ENCODE measurements at regions not wholly inside any gene's neighbourhood (a gene's known extent, or its start where the extent isn't known, plus 50 kb on each side); places are given as distances from the start of the nearest gene placed in this dataset.

GRCh38 chrY:19405598-19405997 is 338.9 kb downstream of the KDM5D start:
- H3K4me3 ChIP-seq (ENCODE audit: low read depth, low read length): no peak overlapping the region
- DNase-seq (ENCODE audit: low read depth): no peak

DNA sequence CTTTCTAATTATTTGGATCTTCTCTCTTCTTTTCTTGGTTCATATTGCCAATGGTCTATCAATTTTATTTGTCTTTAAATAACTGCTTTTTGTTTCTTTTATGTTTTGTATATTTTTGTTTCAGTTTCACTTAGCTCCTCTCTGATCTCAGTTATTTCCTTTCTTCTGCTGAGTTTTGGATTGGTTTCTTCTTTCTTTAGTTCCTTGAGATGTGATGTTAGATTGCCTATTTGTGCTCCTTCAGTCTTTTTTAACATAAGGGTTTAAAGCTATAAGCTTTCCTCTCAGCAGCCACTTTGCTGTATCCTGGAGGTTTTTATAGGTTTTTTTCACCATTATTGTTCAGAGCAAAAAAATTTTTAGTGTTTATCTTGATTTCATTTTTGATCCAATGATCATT is 351.6 kb downstream of the KDM5D start:
- no peak for DNase-seq (ENCODE audit: low read depth)
- no peak overlapping the region for H3K4me3 ChIP-seq (ENCODE audit: low read depth, low read length)

DNA sequence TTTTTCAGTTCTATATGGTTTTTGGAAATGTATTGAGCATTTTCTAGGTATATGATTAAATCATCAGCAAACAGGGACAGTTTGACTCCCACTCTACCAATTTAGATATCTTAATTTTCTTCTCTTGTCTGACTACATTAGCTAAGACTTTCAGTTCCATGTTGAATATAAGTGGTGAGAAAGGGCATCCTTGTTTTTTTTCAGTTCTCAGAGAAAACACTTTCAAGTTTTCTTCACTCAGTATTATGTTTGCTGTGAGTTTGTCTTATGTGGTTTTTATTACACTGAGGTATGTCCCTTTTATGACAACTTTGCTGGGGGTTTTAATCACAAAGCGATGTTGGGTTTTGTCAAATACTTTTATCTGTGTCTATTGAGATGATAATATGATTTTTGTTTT is 352.6 kb downstream of the KDM5D start:
- H3K4me3 ChIP-seq (ENCODE audit: low read depth, low read length): no peak overlapping the region
- DNase-seq (ENCODE audit: low read depth): no peak

GRCh38 chrY:19365321-19365720 is 379.2 kb downstream of the KDM5D start:
- H3K4me3 ChIP-seq (ENCODE audit: low read depth, low read length): no peak overlapping the region

GRCh38 chrY:19357249-19357648 is 387.3 kb downstream of the KDM5D start:
- H3K4me3 ChIP-seq (ENCODE audit: low read depth, low read length): no peak overlapping the region
- DNase-seq (ENCODE audit: low read depth): no peak

More at GRCh38 chrY:19365321-19365720, 379.2 kb downstream of the KDM5D start:
- no peak for DNase-seq (ENCODE audit: low read depth)

GRCh38 chrY:19356735-19357134 is 387.8 kb downstream of the KDM5D start:
- DNase-seq (ENCODE audit: low read depth): no peak
- H3K4me3 ChIP-seq (ENCODE audit: low read depth, low read length): no peak overlapping the region

DNA sequence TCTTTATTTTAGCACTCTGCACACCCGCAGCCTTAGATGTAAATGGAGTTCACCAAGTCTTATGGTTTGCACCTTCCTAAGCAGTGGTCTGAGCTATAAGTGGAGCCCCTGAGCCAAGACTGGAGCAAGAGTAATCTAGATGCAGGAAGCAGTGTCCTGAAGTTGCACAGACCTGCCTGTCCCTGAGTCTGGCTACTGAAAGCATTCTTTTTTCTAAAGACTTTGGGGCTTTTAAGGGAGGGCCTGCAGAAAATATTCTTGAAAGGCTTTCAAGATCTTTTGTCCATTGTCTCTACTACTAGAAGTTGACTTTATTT is 389.7 kb downstream of the KDM5D start:
- no peak for DNase-seq (ENCODE audit: low read depth)
- H3K4me3 ChIP-seq (ENCODE audit: low read depth, low read length): no peak overlapping the region

DNA sequence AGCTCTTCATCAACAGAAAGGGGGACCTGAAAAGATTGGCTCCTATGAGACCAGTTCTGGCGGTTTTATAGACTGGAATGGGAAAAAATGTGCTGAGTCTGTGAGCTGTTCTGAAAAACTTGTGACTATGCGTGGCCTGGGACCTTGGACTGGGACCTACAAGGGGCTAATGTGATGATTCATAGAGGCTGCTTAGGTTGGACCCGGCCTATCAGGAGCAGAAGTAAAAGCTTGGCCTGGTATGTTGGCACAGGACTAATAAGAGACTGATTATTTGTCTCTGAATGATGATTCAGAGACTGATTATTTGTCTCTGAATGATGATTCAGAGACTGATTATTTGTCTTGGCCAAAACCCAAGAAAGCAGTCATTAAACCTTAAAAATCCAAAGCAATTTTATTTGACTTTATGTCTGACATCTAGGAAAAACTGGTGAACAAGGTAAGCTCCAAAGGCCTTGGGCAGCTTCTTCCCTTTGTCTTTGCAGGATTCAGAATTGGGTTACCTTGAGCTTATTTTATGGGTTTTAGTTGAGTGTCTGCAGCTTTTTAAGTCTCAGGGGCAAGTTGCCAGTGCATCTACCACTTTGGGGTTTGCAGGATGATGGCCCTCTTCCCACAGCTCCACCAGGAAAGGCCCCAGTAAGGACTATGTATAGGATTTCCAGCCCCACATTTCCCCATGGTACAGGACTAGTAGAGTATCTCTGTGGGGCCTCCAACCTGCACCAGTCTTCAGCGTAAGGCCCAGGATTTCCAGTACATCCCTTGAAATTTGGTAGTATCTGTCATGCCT is 390.3 kb downstream of the KDM5D start:
- DNase-seq (ENCODE audit: low read depth): peak; percentile 31
- no peak overlapping the region for H3K4me3 ChIP-seq (ENCODE audit: low read depth, low read length)

DNA sequence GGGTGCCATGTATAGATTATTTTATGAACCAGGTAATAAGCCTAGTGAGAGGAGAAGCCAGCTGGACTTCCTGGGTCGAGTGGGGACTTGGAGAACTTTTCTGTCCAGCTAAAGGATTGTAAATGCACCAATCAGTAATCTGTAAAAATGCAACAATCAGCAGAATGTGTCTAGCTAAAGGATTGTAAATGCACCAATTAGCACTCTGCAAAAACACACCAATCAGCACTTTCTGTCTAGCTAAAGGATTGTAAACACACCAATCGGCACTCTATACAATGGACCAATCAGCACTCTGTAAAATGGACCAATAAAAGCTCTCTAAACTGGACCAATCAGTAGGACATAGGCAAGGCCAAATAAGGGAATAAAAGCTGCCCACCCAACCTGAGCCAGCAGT is 392.9 kb downstream of the KDM5D start:
- DNase-seq (ENCODE audit: low read depth): no peak
- H3K4me3 ChIP-seq (ENCODE audit: low read depth, low read length): no peak overlapping the region

GRCh38 chrY:19321701-19322100 is 422.8 kb downstream of the KDM5D start:
- H3K4me3 ChIP-seq (ENCODE audit: low read depth, low read length): no peak overlapping the region
- no peak for DNase-seq (ENCODE audit: low read depth)

DNA sequence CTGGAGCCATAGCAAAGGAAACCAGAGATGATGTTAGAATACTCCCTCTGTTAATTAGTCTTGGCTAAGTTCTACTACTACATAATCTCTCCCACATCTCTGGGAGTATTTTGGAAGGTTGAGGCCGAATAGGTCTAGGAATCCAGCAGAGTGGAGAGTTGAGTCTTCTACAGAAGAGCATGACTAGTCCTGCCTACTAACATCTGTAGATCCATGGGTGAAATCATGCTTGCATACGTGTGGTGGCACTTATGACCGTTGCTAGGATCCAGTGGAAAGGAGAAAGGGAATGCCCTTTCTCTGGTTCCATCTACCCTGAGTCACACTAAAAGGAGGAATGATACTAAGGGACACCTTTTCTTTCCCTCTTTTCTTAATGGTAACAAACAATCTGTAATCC is 425.4 kb downstream of the KDM5D start:
- no peak for DNase-seq (ENCODE audit: low read depth)
- H3K4me3 ChIP-seq (ENCODE audit: low read depth, low read length): no peak overlapping the region

DNA sequence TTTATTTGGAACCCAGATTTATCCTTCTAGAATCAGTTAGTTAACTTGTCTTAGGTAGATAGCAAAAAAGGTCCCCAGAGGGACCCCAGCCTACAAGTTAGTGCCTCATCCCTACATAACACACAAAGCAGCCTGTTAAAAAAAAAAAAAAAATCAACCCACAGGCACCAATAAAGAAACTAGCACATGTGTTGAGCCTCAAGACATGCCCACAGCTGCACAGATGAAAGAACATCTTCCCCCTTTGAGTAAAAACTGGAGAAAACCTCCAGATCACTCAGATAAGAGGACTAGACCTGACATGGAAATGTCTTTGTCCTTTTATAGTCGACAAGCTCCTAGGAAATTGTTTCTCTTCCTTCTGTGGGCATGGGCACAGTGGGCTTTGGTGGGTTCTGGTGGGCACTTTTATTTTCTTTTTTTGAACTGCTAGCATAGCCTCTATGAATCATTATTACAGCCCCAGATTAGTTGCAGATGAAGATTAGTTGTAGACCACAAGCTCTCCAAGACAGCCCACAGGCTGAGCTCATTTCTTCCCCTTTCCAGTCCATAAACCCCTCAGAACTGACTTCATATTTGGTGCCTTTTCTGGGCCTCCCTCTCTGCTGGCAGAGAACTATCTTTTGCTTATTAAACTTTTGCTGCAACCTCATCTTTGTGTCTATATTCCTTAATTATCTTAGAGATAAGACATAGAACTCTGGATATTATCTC is 427.1 kb downstream of the KDM5D start:
- DNase-seq (ENCODE audit: low read depth): no peak

DNA sequence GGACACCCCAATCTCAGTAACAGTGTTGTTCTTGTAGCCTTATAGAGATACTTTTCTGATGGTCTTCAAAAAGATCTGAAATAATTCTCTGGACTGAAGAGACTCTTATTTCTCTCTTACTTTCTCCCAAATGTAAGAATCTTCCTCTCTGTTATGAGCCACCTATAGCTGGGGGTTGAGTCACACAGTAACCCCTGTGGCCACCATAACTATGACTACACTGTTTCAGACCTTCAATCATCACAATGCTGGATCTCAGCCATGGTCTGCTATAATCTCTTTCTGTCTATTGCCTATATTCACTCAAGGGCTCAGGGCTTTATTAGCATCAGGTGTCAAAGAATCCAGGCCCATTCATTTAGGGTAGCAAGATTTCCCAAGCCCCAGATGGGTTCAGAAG is 436.9 kb downstream of the KDM5D start:
- DNase-seq (ENCODE audit: low read depth): no peak
- no peak overlapping the region for H3K4me3 ChIP-seq (ENCODE audit: low read depth, low read length)

More for the DNA sequence above, 427.1 kb downstream of the KDM5D start:
- H3K4me3 ChIP-seq (ENCODE audit: low read depth, low read length): no peak overlapping the region

DNA sequence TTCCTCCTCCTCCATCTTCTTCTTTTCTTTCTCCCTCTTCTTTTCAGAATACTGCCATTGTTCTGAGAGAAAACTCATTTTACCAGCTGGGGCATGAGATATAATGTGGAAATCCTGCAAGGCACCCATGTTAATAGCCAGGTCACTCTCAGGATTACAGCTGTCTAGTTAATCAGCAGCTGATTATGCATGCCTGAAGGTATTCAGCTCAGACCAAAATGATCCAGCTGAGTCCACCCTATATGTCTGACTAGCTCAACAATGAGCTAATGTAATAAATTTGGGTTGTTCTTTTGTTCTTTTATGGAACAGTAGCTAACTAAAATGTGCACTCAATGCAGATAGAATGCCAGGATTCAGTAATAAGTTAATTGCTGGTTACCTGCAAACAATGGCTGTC is 441.4 kb downstream of the KDM5D start:
- no peak for DNase-seq (ENCODE audit: low read depth)
- H3K4me3 ChIP-seq (ENCODE audit: low read depth, low read length): no peak overlapping the region

DNA sequence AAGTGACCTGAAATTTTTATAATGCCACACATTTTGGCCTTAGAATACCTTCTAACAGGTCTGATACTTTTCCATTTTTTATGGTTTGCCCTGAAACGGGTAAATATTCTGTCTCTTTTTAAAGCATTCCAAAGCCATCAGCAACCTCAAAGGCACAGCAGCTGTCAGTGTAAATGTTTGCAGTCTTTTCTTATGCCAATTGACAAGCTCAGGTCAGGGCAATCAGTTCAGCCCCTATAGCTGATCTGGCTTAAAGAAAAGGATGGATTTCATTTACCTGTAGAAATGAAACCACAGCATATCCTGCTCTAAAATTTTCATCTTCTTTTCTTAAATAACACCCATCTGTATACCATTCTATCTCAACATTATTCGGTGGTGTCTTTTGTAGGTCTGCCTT is 453.6 kb downstream of the KDM5D start:
- no peak overlapping the region for H3K4me3 ChIP-seq (ENCODE audit: low read depth, low read length)
- no peak for DNase-seq (ENCODE audit: low read depth)

GRCh38 chrY:19274076-19274475 is 470.4 kb downstream of the KDM5D start:
- no peak overlapping the region for H3K4me3 ChIP-seq (ENCODE audit: low read depth, low read length)
- no peak for DNase-seq (ENCODE audit: low read depth)

DNA sequence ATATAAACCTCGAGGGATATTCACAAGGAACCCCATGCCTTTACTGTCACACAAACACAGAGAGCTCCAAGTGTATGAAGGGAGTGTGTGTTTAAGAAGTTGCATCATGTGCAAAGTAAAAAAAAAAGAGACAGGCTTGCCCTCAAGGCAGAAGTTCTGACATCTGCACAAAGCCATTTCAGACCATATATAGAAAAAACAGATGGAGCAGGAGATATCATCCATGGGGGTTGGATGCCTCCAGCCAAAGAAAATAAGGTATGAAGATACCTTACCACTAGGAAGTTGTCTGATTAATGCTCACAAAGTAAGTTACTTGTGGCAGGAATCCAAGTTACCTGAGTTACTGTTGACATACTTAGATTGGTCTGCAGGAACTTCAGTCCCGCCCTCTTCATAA is 476.2 kb downstream of the KDM5D start:
- no peak overlapping the region for H3K4me3 ChIP-seq (ENCODE audit: low read depth, low read length)
- no peak for DNase-seq (ENCODE audit: low read depth)

DNA sequence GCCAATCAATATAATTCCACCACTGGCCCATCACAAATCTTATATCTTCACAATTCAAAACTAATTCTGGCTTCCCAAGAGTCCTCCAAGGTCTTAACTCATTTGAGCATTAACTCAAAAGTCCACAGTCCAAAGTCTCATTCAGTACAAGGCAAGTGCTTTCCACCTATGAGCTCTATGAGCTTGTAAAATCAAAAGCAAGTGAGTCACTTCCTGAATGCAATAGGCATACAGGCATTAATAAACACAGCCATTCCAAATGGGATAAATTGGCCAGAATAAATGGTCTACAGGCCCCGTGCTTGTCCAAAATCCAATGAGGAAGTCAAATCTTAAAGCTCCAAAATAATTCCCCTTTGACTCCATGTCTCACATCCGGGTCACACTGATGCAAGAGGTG is 479.1 kb downstream of the KDM5D start:
- no peak for DNase-seq (ENCODE audit: low read depth)
- no peak overlapping the region for H3K4me3 ChIP-seq (ENCODE audit: low read depth, low read length)

DNA sequence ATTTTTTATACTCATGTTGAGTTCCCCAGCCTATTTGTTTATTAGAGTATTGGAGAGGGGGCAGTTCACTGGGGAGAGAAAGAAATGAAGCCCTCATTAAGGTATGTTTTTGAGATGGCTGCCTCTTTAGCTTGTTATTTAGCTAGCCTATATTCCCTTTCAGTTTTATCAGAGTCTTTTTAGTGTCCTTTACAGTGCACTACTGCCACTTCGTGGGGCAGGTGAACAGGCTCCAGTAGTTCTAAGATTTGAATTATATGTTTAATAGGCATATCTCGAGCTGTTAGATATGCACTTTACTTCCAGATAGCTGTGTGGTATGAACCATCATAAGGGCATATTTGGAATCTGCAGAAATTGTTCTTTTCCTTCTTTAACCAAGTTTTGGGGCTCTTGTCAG is 482.2 kb downstream of the KDM5D start:
- no peak overlapping the region for H3K4me3 ChIP-seq (ENCODE audit: low read depth, low read length)
- DNase-seq (ENCODE audit: low read depth): no peak

DNA sequence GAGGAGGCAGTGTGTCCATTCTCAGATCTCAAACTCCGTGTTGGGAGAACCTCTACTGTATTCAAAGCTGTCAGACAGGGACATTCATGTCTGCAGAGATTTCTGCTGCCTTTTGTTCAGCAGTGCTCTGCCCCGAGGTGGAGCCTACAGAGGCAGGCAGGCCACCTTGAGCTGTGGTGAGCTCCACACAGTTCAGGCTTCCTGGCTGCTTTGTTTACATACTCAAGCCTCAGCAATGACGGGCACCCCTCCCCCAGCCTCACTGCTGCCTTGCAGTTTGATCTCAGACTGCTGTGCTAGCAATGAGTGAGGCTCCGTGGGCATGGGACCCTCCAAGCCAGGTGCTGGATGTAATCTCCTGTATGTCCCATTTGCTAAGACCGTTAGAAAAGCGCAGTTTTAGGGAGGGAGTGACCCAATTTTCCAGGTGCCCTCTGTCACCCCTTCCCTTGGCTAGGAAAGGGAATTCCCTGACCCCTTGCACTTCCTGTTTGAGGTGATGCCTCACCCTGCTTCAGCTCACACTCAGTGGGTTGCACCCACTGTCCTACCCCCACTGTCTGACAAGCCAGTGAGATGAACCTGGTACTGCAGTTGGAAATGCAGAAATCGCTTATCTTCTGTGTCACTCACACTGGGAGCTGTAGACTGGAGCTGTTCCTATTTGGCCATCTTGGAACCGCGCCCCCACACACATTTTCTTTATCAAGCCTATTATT is 458.9 kb upstream of the HSFY2 start:
- no peak for DNase-seq (ENCODE audit: low read depth)
- no peak overlapping the region for H3K4me3 ChIP-seq (ENCODE audit: low read depth, low read length)

GRCh38 chrY:19220784-19221183 is 447.2 kb upstream of the HSFY2 start:
- H3K4me3 ChIP-seq (ENCODE audit: low read depth, low read length): no peak overlapping the region
- no peak for DNase-seq (ENCODE audit: low read depth)
